Glutamatergic neuron (in vitro differentiated cells): ENCODE measurements at regions not wholly inside any gene's neighbourhood (a gene's known extent, or its start where the extent isn't known, plus 50 kb on each side); places are given as distances from the start of the nearest gene placed in this dataset.

Experiments
- DNase-seq: peaks from one replicate; pipeline ENCODE4 v3.0.0; 2022
- H3K27ac Mint-ChIP-seq: one replicate; pipeline ENCODE4 v1.8.0; 2020; ENCODE audit warnings: mild to moderate bottlenecking, mixed read lengths, inconsistent platforms; ENCODE audit not compliant: unreplicated experiment
- H3K27me3 Mint-ChIP-seq: one replicate; pipeline ENCODE4 v1.8.0; 2020; ENCODE audit warnings: mild to moderate bottlenecking, moderate library complexity, mixed read lengths, inconsistent platforms; ENCODE audit not compliant: unreplicated experiment
- H3K36me3 Mint-ChIP-seq: one replicate; pipeline ENCODE4 v1.8.0; 2020; ENCODE audit warnings: mild to moderate bottlenecking, mixed read lengths, inconsistent platforms; ENCODE audit not compliant: unreplicated experiment
- H3K4me1 Mint-ChIP-seq: one replicate; pipeline ENCODE4 v1.8.0; 2020; ENCODE audit warnings: mild to moderate bottlenecking, low read depth, mixed read lengths, inconsistent platforms; ENCODE audit not compliant: unreplicated experiment
- H3K4me3 Mint-ChIP-seq: one replicate; pipeline ENCODE4 v1.8.0; 2020; ENCODE audit warnings: mild to moderate bottlenecking, mixed read lengths, inconsistent platforms; ENCODE audit not compliant: unreplicated experiment
- H3K9me3 Mint-ChIP-seq: one replicate; pipeline ENCODE4 v1.8.0; 2020; ENCODE audit warnings: mild to moderate bottlenecking, moderate library complexity, mixed read lengths, inconsistent platforms; ENCODE audit not compliant: unreplicated experiment
- CTCF ChIP-seq: fragments of 200-600 bp; sonication (generic); IDR thresholded peaks from one replicate; pipeline ENCODE4 v1.5.0; 2021; ENCODE audit not compliant: partially characterized antibody, unreplicated experiment

- H3K9me3 Mint-ChIP-seq: peaks cover 6% of the 10 kb centered on the region
Observed at GRCh38 chr3:31371484-31372177, 161.1 kb upstream of the STT3B start.

GRCh38 chr3:31373681-31374080 is 159.0 kb upstream of the STT3B start:
- TF ChIP-seq CTCF: no peak
- no peak for DNase-seq
- Mint-ChIP-seq H3K27ac (no peak overlapping the region), H3K4me1 (no peaks in the 10 kb centered on the region), H3K9me3 (peaks cover 4% of the 10 kb centered on the region), H3K27me3 (peaks cover 2% of the 10 kb centered on the region), H3K36me3 (no peaks in the 10 kb centered on the region), H3K4me3 (no peak overlapping the region)

More at GRCh38 chr3:31371484-31372177, 161.1 kb upstream of the STT3B start:
- Mint-ChIP-seq H3K27ac (no peak overlapping the region), H3K4me1 (no peaks in the 10 kb centered on the region), H3K4me3 (no peak overlapping the region), H3K36me3 (no peaks in the 10 kb centered on the region), H3K27me3 (peaks cover 2% of the 10 kb centered on the region)
- TF ChIP-seq CTCF: no peak
- no peak for DNase-seq

GRCh38 chr3:31377045-31377642 is 155.6 kb upstream of the STT3B start:
- DNase-seq: no peak
- Mint-ChIP-seq H3K9me3 (peaks cover 4% of the 10 kb centered on the region), H3K36me3 (no peaks in the 10 kb centered on the region), H3K4me3 (no peak overlapping the region), H3K4me1 (no peaks in the 10 kb centered on the region), H3K27ac (no peak overlapping the region), H3K27me3 (peaks cover 2% of the 10 kb centered on the region)
- no peak for TF ChIP-seq CTCF

DNA sequence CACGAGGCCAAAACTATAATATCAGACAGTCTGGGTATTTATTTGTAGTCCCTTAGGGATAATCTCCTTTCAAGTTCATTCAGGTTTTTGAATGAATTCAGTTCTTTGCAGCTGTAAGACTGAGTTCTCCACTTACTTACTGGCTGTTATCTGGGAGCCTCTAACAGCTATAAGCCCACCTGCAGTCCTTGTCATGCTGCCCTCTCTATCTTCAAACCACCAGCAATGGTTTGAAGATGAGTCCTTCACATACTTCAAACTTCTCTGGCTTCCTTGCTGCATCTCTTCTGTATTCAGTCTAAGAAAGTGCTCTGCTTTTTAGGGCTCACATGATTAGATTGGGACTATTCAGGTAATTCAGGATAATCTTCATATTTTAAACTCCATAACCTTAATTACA is 154.5 kb upstream of the STT3B start:
- Mint-ChIP-seq H3K4me1 (no peaks in the 10 kb centered on the region), H3K27ac (no peak overlapping the region), H3K36me3 (no peaks in the 10 kb centered on the region), H3K4me3 (no peak overlapping the region), H3K9me3 (peaks cover 4% of the 10 kb centered on the region), H3K27me3 (peaks cover 2% of the 10 kb centered on the region)
- no peak for TF ChIP-seq CTCF
- no peak for DNase-seq

- H3K9me3 Mint-ChIP-seq: peaks cover 2% of the 10 kb centered on the region
- H3K27me3 Mint-ChIP-seq: no peaks in the 10 kb centered on the region
- no peaks in the 10 kb centered on the region for H3K4me1 Mint-ChIP-seq
- no peaks in the 10 kb centered on the region for H3K36me3 Mint-ChIP-seq
- no peak overlapping the region for H3K4me3 Mint-ChIP-seq
- no peak overlapping the region for H3K27ac Mint-ChIP-seq
- DNase-seq: no peak
- TF ChIP-seq CTCF: no peak
Observed at GRCh38 chr3:31379598-31379997, 153.1 kb upstream of the STT3B start.
